Cardiac fibroblast (primary cell): ENCODE measurements at regions not wholly inside any gene's neighbourhood (a gene's known extent, or its start where the extent isn't known, plus 50 kb on each side); places are given as distances from the start of the nearest gene placed in this dataset.
"Not testable (repeated sequence)": the region's sequence is repeated elsewhere in the genome, so short reads cannot be mapped to it uniquely, and the experiment has no call there.

Experiments used
- DNase-seq, 2 donors: peaks; one replicate each; pipeline versions ENCODE4 v3.0.0 to v3.0.0-alpha.2; 2010; ENCODE audit warnings: low read depth in 2 of 2
- H3K4me3 ChIP-seq, 2 donors: replicated peaks in 1 of 2; 1 replicate in 1 of 2; 2 replicates in 1 of 2; pipeline ENCODE4 v1.5.1; 2011; ENCODE audit warnings: low read depth in 2 of 2, low read length in 2 of 2, mild to moderate bottlenecking in 2 of 2, moderate library complexity in 1 of 2
- CTCF ChIP-seq: IDR thresholded peaks from one replicate; pipeline ENCODE4 v1.5.1; 2011; ENCODE audit warnings: low read depth, mild to moderate bottlenecking, low read length, inconsistent platforms

DNA sequence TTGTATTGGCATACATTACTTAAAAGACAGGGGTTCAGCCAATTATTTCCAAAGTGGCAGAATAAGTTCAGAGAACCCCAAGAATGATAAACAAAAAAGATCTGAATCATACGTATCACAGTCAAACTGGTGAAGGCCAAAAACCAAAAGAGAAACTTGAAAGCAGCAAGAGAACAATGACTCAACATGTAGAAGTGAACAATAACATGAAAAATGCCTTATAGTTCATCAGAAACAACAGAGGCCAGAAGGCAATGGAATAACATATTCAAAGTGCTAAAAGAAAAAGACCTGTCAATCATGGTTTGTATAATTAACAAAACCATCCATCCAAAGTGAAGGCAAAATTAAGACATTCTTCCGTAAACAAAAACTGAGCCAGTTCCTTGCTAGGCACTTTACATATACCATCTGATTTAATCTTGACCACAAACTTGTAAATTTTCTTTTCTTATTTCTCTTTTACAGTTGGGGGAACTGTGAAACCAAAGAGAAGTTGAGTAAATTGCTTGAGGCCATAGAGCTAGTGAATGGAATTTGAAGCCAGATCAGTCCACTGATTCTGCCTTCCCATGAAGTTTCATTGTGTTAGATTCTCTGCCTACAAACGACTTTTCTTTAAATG, 232.1 kb upstream of the SEL1L start:
- H3K4me3 ChIP-seq, result no peak overlapping the region
- no peak for TF ChIP-seq CTCF
- no peak for DNase-seq

DNA sequence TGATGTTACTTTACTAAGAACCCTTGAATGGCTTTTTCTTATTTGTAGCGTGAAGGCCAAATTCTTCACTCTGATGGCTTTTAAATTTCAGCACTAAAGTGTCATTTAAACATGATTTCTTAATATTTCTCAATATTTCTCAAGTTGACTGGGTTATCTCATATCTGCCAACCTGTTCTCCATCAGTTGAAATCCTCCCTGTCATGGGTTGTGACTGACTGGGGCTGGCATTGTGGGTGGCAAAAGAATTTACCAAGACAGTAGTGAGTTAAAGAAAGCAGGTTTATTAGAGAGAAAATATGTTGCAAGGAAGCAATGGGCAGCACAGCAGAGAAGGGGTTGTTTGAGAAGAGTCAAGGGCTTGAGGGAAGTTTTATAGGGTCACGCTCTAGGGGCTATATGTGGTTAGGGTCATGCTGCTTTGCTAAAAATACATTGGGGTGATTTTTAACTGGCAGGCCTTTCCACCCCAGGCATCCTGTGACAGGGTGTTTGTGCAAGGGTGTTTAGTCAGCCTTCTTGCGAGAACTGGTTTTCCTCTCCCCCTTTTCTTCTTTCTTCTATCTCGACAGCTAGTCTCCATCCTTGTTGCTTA, 232.8 kb upstream of the SEL1L start:
- no peak overlapping the region for H3K4me3 ChIP-seq
- DNase-seq, result no peak
- no peak for TF ChIP-seq CTCF

GRCh38 chr14:81767266-81767995, 233.8 kb upstream of the SEL1L start:
- no peak for DNase-seq
- TF ChIP-seq CTCF, result no peak

GRCh38 chr14:81771651-81772275, 238.1 kb upstream of the SEL1L start:
- no peak for DNase-seq
- TF ChIP-seq CTCF, result no peak
- no peak overlapping the region for H3K4me3 ChIP-seq

More at GRCh38 chr14:81767266-81767995, 233.8 kb upstream of the SEL1L start:
- no peak overlapping the region for H3K4me3 ChIP-seq

DNA sequence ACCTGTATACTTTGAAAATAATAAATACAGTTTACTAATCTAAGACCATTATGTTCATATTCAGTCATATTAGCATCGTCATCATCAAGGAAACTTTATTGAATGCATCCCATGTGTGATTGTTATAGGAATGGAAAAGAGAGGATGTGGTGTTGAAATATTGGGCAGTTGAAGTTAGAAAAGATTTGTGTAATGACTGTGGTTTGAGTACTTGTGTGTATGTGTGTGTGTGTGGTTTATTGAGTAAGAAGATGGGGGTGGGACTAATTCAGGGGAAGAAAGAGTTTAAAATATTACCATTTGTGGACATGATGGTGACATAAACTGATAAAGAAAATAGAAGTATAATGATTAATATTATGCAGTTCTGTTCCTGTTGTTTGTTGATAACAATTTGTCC, 238.7 kb upstream of the SEL1L start:
- TF ChIP-seq CTCF, result no peak
- H3K4me3 ChIP-seq, result no peak overlapping the region
- DNase-seq, result no peak

GRCh38 chr14:81776531-81776930, 242.9 kb upstream of the SEL1L start:
- DNase-seq, result no peak
- H3K4me3 ChIP-seq, result no peak overlapping the region
- TF ChIP-seq CTCF, result no peak

DNA sequence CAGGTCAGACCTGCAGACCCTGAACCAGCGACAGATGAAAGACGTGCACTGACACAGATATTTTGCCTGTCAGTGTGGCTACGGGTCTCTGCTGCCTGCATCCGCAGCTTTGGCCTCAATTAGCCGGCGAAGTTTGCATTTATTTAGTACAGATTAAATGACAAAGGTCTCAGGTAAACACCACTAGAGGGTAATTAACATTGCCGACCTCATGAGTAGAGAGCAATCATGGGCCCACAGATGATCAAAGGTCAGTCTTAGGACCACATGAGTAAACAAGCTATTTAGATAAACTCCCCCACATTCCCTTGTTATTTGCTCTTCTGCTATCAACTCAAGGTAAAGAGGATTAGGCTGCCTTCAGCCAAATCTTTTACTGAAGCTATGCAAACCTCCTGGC, 248.1 kb upstream of the SEL1L start:
- H3K4me3 ChIP-seq, DNase-seq: not testable (repeated sequence)
